ENCODE measurements at regions not wholly inside any gene's neighbourhood (a gene's known extent, or its start where the extent isn't known, plus 50 kb on each side); places are given as distances from the start of the nearest gene placed in this dataset.

GRCh38 chr5:3010953-3011763 is 259.7 kb upstream of the IRX2 start:
- H3K9me3 Mint-ChIP-seq = peaks cover 12% of the 10 kb centered on the region
- no peaks in the 10 kb centered on the region for H3K36me3 Mint-ChIP-seq (ENCODE audit: insufficient read depth)

GRCh38 chr5:3010301-3010952 is 258.9 kb upstream of the IRX2 start:
- H3K4me1 Mint-ChIP-seq = no peaks in the 10 kb centered on the region
- no peak for ATAC-seq (replicated peaks; ENCODE audit: extremely low read depth, poor library complexity, severe bottlenecking)
- H3K9me3 Mint-ChIP-seq = peaks cover 12% of the 10 kb centered on the region
- H3K27ac Mint-ChIP-seq (ENCODE audit: low read depth) = no peak overlapping the region
- no peaks in the 10 kb centered on the region for H3K27me3 Mint-ChIP-seq
- H3K4me3 Mint-ChIP-seq = no peak overlapping the region
- no peaks in the 10 kb centered on the region for H3K36me3 Mint-ChIP-seq (ENCODE audit: insufficient read depth)
- DNase-seq (ENCODE audit: low spot score in 2 of 2) = no peak

More at GRCh38 chr5:3010953-3011763, 259.7 kb upstream of the IRX2 start:
- Mint-ChIP-seq H3K27ac (ENCODE audit: low read depth) (no peak overlapping the region), H3K4me3 (no peak overlapping the region), H3K27me3 (no peaks in the 10 kb centered on the region), H3K4me1 (no peaks in the 10 kb centered on the region)
- ATAC-seq (replicated peaks; ENCODE audit: extremely low read depth, poor library complexity, severe bottlenecking) (no peak), DNase-seq (ENCODE audit: low spot score in 2 of 2) (no peak)

GRCh38 chr5:3009605-3010004 is 258.1 kb upstream of the IRX2 start:
- Mint-ChIP-seq H3K27ac (ENCODE audit: low read depth) (no peak overlapping the region), H3K36me3 (ENCODE audit: insufficient read depth) (no peaks in the 10 kb centered on the region), H3K9me3 (peaks cover 12% of the 10 kb centered on the region), H3K4me1 (no peaks in the 10 kb centered on the region), H3K27me3 (no peaks in the 10 kb centered on the region), H3K4me3 (no peak overlapping the region)
- DNase-seq (ENCODE audit: low spot score in 2 of 2) (no peak), ATAC-seq (replicated peaks; ENCODE audit: extremely low read depth, poor library complexity, severe bottlenecking) (no peak)

DNA sequence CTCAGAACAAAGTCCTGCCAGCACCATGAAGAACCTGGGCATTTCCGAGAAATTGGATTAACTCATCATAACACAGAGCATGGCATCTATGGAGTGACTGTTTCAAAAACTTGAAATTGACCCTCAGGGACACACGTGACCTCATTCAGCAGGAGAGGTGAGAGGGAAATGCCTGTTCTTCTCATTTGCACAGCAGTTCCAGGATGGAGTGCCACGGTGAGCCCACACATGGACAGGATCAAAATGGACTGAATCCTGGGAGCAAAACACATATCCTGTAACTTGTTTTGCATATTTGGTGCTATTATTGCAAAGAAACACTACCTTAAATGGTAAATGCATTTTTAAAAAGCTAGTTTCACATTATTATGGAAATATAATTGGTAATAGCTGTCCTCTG is 256.1 kb upstream of the IRX2 start:
- no peaks in the 10 kb centered on the region for H3K4me1 Mint-ChIP-seq
- ATAC-seq (replicated peaks; ENCODE audit: extremely low read depth, poor library complexity, severe bottlenecking) (no peak), DNase-seq (ENCODE audit: low spot score in 2 of 2) (no peak)
- no peaks in the 10 kb centered on the region for H3K36me3 Mint-ChIP-seq (ENCODE audit: insufficient read depth)
- peaks cover 12% of the 10 kb centered on the region for H3K9me3 Mint-ChIP-seq
- H3K27me3 Mint-ChIP-seq = no peaks in the 10 kb centered on the region
- H3K4me3 Mint-ChIP-seq = no peak overlapping the region
- H3K27ac Mint-ChIP-seq (ENCODE audit: low read depth) = no peak overlapping the region

GRCh38 chr5:3006961-3007551 is 255.6 kb upstream of the IRX2 start:
- no peaks in the 10 kb centered on the region for H3K4me1 Mint-ChIP-seq

GRCh38 chr5:3006526-3006925 is 255.0 kb upstream of the IRX2 start:
- Mint-ChIP-seq H3K4me1 (no peaks in the 10 kb centered on the region), H3K4me3 (no peak overlapping the region)

More at GRCh38 chr5:3006961-3007551, 255.6 kb upstream of the IRX2 start:
- H3K27ac Mint-ChIP-seq (ENCODE audit: low read depth) = no peak overlapping the region
- H3K27me3 Mint-ChIP-seq = no peaks in the 10 kb centered on the region
- peaks cover 12% of the 10 kb centered on the region for H3K9me3 Mint-ChIP-seq
- H3K36me3 Mint-ChIP-seq (ENCODE audit: insufficient read depth) = no peaks in the 10 kb centered on the region
- ATAC-seq (replicated peaks; ENCODE audit: extremely low read depth, poor library complexity, severe bottlenecking) (no peak), DNase-seq (ENCODE audit: low spot score in 2 of 2) (no peak)
- no peak overlapping the region for H3K4me3 Mint-ChIP-seq

GRCh38 chr5:3004361-3005080 is 253.0 kb upstream of the IRX2 start:
- peak in 1 of 2 donors; percentile 3 for DNase-seq (ENCODE audit: low spot score in 2 of 2)
- peaks cover 5% of the 10 kb centered on the region for H3K9me3 Mint-ChIP-seq
- no peak overlapping the region for H3K27ac Mint-ChIP-seq (ENCODE audit: low read depth)
- H3K4me1 Mint-ChIP-seq = no peaks in the 10 kb centered on the region
- no peak for ATAC-seq (replicated peaks; ENCODE audit: extremely low read depth, poor library complexity, severe bottlenecking)
- H3K27me3 Mint-ChIP-seq = no peaks in the 10 kb centered on the region
- H3K4me3 Mint-ChIP-seq = no peak overlapping the region
- H3K36me3 Mint-ChIP-seq (ENCODE audit: insufficient read depth) = no peaks in the 10 kb centered on the region

More at GRCh38 chr5:3006526-3006925, 255.0 kb upstream of the IRX2 start:
- no peak overlapping the region for H3K27ac Mint-ChIP-seq (ENCODE audit: low read depth)
- H3K36me3 Mint-ChIP-seq (ENCODE audit: insufficient read depth) = no peaks in the 10 kb centered on the region
- no peaks in the 10 kb centered on the region for H3K27me3 Mint-ChIP-seq
- H3K9me3 Mint-ChIP-seq = peaks cover 12% of the 10 kb centered on the region
- DNase-seq (ENCODE audit: low spot score in 2 of 2) = no peak
- ATAC-seq (replicated peaks; ENCODE audit: extremely low read depth, poor library complexity, severe bottlenecking) = no peak

DNA sequence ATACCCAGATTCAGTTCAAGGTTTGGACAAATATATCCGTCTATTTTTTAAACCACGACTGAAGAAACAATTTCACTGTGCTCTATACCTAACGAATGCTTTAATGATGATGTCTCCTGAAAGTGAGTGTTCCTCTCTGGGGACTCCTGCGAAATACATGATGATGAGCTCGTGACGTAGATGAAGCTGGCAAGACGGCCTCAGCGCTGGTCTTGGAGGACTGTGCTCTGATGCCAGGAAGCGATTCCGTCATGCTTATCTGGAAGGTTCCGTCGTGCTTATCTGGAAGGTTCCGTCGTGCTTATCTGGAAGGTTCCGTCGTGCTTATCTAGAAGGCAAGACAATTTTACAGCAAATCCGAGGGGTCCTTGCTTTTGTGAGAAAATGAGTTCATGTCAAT is 250.8 kb upstream of the IRX2 start:
- H3K36me3 Mint-ChIP-seq (ENCODE audit: insufficient read depth) = no peaks in the 10 kb centered on the region
- no peak for ATAC-seq (replicated peaks; ENCODE audit: extremely low read depth, poor library complexity, severe bottlenecking)
- no peaks in the 10 kb centered on the region for H3K4me1 Mint-ChIP-seq
- no peak overlapping the region for H3K27ac Mint-ChIP-seq (ENCODE audit: low read depth)
- no peak overlapping the region for H3K4me3 Mint-ChIP-seq
- peaks cover 8% of the 10 kb centered on the region for H3K9me3 Mint-ChIP-seq
- no peak for DNase-seq (ENCODE audit: low spot score in 2 of 2)
- no peaks in the 10 kb centered on the region for H3K27me3 Mint-ChIP-seq

DNA sequence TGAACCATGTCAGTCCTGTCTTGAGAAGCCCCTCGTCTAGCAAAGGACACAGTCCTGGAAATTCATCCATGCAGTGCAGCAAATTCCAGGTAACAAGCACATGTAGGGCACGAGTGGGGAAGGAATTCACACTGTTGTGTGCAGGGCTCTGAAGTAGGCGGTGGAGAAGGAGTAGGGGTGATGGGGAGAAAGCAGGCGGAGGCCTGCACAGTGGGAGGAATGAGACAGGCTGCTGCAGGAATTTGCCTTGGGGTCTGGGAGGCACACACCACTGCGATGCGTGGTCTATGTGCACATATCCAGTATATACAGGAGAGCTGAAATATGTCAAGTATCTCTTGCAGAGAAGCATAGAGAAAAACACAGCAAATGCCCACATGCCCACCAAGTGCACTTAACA is 249.2 kb upstream of the IRX2 start:
- Mint-ChIP-seq H3K4me1 (no peaks in the 10 kb centered on the region), H3K27me3 (no peaks in the 10 kb centered on the region)

GRCh38 chr5:2999926-3000325 is 248.4 kb upstream of the IRX2 start:
- H3K4me3 Mint-ChIP-seq = no peak overlapping the region
- no peak overlapping the region for H3K27ac Mint-ChIP-seq (ENCODE audit: low read depth)
- H3K36me3 Mint-ChIP-seq (ENCODE audit: insufficient read depth) = peaks cover 2% of the 10 kb centered on the region
- no peak for ATAC-seq (replicated peaks; ENCODE audit: extremely low read depth, poor library complexity, severe bottlenecking)
- no peaks in the 10 kb centered on the region for H3K4me1 Mint-ChIP-seq
- H3K27me3 Mint-ChIP-seq = no peaks in the 10 kb centered on the region
- DNase-seq (ENCODE audit: low spot score in 2 of 2) = no peak
- peaks cover 8% of the 10 kb centered on the region for H3K9me3 Mint-ChIP-seq

More for the DNA sequence above, 249.2 kb upstream of the IRX2 start:
- Mint-ChIP-seq H3K36me3 (ENCODE audit: insufficient read depth) (no peaks in the 10 kb centered on the region), H3K4me3 (no peak overlapping the region), H3K9me3 (peaks cover 8% of the 10 kb centered on the region), H3K27ac (ENCODE audit: low read depth) (no peak overlapping the region)
- ATAC-seq (replicated peaks; ENCODE audit: extremely low read depth, poor library complexity, severe bottlenecking) (no peak), DNase-seq (ENCODE audit: low spot score in 2 of 2) (no peak)

DNA sequence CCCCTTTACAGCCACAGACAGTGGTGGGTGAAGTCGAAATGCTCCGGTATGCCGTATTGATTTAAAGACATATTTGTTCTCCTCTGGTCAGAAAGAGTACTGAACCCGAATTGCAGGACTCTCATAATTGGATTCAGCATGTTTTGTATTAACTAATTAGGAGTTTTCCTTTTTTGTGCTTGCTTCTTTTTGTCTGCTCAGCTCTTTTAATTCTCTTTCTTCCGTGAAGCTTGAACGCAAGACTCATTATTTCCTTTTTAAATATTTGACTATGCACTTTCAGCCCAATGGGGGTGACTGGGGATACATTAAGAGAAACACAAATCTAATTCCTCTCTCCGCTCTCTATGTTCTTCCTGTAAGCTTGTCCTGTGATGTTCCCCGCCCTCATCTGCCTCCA is 246.6 kb upstream of the IRX2 start:
- Mint-ChIP-seq H3K9me3 (peaks cover 8% of the 10 kb centered on the region), H3K27ac (ENCODE audit: low read depth) (no peak overlapping the region), H3K36me3 (ENCODE audit: insufficient read depth) (peaks cover 2% of the 10 kb centered on the region), H3K4me3 (no peak overlapping the region), H3K27me3 (no peaks in the 10 kb centered on the region), H3K4me1 (no peaks in the 10 kb centered on the region)
- ATAC-seq (replicated peaks; ENCODE audit: extremely low read depth, poor library complexity, severe bottlenecking) = no peak
- no peak for DNase-seq (ENCODE audit: low spot score in 2 of 2)

DNA sequence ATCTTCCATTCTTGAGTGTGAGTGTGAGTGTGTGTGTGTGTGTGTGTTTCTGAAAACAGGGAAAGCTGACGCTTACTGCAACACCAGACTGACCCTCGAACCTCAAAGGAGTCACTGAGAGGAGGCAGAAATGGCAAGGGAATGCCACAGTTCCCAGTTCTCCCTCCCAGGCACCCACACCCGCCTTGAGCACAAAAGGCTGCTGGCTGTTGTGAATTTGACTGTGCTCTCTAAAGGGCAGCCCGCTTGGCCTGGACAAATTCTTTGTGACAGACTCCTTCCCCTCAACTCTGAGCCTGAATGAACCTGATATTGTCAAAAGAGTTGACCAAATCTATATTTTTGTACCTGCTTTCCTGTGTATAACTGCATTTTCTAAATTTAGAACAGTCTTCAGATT is 245.7 kb upstream of the IRX2 start:
- no peak for ATAC-seq (replicated peaks; ENCODE audit: extremely low read depth, poor library complexity, severe bottlenecking)
- Mint-ChIP-seq H3K36me3 (ENCODE audit: insufficient read depth) (peaks cover 2% of the 10 kb centered on the region), H3K27ac (ENCODE audit: low read depth) (no peak overlapping the region), H3K4me1 (no peaks in the 10 kb centered on the region), H3K4me3 (no peak overlapping the region), H3K9me3 (peaks cover 13% of the 10 kb centered on the region), H3K27me3 (no peaks in the 10 kb centered on the region)
- no peak for DNase-seq (ENCODE audit: low spot score in 2 of 2)

Data from central memory CD8-positive, alpha-beta T cell (primary cell).